ENCODE measurements at regions not wholly inside any gene's neighbourhood (a gene's known extent, or its start where the extent isn't known, plus 50 kb on each side); places are given as distances from the start of the nearest gene placed in this dataset.

- DNase-seq: no peak
Observed at GRCh38 chr20:60653111-60653845, 598.8 kb upstream of the CDH4 start.

DNA sequence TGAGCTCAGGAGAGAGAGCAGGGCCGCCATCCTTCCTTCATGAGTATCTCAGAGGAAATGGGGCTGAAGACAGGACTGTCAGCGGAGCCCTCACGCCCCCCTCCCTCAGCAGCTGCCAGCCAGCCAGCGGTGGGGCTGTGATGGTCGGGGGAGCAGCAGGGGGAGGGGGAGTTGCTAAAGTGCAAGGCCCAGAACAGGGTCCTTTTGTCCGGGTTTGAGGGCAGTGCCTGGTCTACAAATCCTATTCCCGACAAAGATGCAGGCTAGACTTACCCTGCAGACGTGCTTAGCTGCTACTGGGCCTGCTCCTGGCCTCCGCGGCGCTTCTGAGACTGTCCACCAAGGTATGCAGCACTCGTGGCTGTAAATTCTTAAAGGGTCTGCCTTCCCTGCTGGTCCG is 593.4 kb upstream of the CDH4 start:
- no peak for DNase-seq

DNA sequence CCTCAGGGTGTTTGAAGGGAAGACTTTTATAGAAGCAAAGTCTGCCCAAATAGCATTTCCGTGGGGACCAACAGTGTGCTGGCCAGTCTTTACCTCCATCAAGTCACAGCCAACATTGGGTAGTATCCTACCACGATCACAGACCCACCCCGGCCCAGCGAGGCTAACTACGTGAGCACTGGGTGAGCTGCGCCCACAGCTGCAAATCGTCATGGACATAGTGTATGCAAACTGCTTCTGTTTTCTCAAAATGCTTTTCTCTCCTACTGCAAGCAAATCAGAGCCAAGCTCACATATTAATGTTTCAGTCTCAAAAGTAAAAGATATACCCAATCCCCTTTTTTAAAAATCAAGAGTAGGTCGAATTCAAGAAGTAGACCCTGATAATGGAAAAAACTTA is 592.8 kb upstream of the CDH4 start:
- DNase-seq: no peak

DNA sequence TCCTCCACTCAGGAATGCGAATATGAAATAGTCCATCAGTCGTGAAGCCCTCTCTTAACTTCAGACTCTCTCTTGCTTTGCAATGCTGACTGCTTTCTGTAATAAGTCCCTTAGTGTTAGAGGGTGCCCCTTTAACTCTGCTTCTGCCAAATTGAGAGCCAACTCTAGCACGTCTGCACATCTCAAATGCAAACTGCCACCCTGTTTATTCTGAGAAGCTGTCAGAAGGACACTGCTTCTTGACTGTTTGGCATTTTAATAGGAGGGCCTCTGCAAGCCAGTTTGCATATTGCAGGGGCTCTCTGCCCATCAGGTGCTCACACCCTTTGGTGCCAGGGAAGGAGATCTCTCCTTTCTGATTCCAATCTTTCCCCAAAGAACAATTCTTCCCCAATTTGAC is 589.8 kb upstream of the CDH4 start:
- DNase-seq: no peak

- DNase-seq: no peak
Observed at GRCh38 chr20:60664106-60664505, 588.0 kb upstream of the CDH4 start.

DNA sequence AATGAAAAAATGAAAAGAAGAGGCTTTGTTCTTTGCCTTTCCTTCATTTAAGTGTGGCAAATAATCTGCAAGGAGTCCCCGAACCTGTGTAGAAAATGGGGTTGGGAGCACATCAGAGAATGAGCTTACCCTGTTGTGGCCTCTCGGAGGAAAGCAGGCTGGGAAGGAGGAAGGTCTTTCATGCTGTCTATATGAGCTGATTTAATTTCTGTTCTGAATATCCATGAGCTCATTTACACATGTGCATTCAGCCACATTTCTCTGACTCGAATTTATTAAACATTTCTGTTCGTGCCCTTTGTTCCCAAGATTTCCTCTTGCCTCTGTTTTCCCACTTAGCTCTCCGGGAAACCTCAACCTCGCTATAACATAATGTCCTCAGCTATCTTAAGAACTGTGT is 584.4 kb upstream of the CDH4 start:
- DNase-seq: no peak

GRCh38 chr20:60669211-60669610 is 582.9 kb upstream of the CDH4 start:
- DNase-seq: no peak

DNA sequence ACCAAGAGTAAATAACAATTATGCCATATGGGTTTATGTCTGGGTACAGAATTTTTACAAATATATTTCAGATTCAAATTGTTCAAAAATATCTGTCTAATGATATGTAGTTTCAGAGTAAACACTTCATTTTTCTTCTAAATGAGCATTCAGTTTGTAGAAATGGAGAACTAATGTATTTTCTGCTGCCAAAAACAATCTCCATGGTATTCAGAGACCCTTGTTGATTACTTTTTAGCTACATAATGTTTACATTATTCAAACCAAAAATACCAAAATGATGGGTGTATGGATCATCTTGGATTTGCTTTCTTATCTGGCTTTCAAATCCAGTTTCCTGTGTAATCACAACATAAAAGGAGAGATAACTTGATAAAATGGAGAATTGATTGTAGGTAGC is 576.0 kb upstream of the CDH4 start:
- no peak for DNase-seq

DNA sequence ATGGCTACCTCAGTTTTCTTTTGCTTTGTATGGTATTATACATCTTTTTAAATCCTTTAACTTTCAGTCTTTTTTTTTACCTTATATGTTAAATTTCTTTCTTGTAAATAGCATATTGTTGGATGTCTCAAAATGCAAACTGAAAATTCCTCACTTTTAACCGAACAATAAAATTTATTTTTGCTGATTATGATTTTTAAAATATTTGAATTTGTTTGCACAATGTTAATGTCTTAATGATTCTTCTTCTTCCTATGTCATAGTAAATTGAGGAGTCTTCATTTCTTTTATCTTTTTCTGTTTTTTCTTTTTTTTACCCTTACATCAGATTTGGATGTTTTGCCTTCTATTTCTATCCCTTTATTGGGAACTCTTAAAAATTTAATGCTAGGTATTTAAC is 574.2 kb upstream of the CDH4 start:
- no peak for DNase-seq

- DNase-seq: no peak
Observed at GRCh38 chr20:60680554-60680953, 571.5 kb upstream of the CDH4 start.

- no peak for DNase-seq
Observed at GRCh38 chr20:60687213-60687612, 564.8 kb upstream of the CDH4 start.

DNA sequence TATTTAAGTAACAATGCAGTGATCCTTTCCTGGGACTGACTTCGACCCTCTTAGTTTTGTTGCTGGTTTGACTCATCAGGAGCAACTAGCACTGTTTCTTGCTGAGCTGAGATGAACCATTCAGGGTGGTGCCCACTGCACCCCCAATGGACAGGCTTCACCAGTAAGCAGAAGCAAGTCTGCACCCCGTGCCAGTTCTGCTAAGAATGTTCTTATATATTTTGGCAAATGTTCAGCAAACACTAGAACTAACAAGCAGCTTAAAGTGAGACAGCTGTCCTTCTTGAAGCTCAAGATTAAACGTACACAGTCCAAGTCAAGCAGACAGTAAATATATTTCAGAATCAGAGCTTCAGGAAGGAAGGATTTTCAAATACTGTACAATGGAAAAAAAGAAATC is 561.3 kb upstream of the CDH4 start:
- DNase-seq: no peak

DNA sequence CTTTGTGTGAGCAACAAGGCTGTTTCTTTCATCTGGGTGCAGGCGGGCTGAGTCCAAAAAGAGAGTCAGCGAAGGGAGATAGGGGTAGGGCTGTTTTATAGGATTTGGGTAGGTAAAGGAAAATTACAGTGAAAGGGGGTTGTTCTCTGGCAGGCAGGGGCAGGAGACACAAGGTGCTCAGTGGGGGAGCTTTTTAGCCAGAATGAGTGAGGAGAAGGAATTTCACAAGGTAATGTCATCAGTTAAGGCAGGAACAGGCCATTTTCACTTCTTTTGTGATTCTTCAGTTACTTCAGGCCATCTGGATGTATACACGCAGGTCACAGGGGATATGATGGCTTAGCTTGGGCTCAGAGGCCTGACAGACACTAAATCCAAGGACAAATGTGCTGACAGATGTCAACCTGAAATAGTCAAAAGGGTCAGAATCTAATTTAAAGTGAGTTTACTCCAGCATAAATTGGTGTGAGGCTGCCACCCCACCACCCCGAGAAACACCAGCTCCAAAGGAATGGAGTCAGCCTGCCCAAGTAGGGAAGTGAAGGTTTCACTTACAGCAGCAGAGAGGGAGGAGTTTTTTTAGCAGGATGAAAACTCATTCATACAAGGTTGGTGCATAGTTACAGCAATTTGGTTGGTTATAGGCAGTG is 560.0 kb upstream of the CDH4 start:
- DNase-seq: no peak

GRCh38 chr20:60693496-60694133 is 558.4 kb upstream of the CDH4 start:
- no peak for DNase-seq

DNA sequence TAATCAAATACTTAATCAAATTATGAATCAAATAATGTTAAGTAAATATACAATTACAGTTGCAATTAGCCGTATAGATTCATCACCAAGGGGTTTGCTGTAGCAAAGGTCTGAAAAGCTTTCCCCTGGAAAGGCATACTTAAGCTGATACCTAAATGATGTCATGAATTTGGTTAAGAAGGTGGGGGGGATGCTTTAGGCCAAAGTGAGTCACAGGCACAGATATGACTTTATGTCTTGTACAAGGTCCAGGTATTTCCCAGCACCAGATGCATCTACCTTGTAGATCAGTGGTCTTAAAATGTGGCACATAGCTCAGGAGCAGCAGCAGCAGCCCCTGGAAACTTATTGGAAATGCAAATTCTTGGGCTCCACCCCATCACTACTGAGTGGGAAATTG is 557.3 kb upstream of the CDH4 start:
- no peak for DNase-seq

DNA sequence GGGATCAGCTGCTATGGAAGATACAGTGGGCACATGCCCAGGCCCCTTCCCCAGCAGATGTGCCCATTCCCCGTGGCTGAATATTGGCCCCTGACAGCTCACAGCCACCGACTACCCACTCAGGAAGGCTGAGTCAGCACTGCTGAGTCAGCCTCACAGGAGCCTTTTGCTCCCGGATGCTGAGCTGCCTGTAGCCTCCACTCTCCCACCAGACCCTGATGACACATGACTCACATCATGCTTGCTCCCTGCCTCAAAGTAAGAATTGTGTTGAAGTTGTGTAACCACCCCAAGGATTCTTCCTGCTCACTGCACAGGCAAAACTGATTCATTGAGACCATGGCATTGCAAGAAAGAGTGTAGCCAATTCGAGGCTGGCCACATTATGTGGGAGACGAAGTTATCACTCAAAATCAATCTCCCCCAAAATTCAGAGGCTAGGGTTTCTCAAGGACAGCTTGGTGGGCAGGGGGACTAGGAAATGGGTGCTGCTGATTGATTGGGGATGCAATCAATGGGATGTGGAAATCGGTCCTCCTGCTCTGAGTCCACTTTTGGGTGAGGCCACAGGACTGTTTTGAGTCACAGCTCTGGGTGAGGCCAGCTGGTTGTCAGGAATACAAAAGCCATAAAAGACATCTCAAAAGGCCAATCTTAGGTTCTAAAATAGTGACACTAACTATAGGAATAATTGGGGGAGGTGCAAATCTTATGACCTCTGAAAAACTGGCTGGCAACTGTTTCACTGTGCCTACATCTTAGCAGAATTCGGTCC is 556.6 kb upstream of the CDH4 start:
- DNase-seq: peak; percentile 49 to 59 (median 50)

DNA sequence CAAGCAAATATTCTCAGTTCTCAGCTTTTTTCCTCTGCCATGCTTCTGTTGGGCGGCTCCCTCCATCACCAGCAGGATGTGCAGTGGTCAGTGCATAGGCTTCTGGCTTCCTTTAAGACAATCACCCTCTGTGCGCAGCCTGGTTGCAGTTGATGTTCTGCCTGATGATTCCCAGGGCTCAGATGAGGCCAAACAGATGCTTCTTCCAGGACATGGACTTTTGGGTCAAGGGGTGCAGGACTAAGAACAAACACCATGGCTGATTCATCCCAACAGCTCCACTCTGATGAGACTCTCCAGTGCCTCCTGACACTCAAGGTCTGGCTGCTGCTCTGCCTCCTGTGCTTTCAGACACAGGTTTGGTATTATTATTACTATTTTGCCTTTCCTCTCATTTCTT is 554.8 kb upstream of the CDH4 start:
- DNase-seq: no peak

- DNase-seq: no peak
Observed at GRCh38 chr20:60700728-60701127, 551.3 kb upstream of the CDH4 start.

DNA sequence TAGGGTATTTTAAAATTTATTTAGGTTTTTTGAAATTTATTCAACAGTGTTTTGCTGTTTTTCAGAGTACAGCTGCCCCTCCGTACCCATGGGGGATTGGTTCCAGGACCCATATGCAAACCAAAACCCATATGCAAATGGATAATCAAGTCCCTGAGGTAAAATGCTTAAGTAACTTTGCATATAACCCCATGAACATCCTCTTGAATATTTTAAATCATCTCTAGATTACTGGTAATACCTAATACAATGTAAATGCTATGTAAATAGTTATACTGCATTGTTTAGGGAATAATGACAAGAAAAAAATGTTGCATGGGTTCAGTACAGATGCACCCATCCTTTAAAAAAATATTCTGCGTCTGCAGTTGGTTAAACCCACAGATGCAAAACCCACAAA is 547.9 kb upstream of the CDH4 start:
- no peak for DNase-seq

DNA sequence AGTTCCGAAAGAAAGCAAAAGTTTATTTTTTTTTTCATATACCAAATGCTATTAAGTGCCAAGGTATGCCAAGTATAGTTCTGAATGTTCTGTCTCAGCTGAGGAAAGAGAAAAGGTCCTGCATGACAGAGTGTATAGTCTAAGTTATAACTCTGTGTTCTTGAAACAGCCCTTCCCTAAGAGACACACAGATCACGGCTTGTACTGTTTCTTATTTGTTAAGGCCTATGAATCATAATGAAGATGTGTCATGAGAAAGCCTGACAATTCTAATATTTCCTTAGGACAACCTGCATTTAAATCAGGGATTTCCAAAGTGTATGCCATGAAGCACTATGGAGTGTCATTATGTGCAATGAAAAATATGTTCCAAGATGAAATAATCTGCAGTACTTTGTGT is 538.7 kb upstream of the CDH4 start:
- DNase-seq: no peak

DNA sequence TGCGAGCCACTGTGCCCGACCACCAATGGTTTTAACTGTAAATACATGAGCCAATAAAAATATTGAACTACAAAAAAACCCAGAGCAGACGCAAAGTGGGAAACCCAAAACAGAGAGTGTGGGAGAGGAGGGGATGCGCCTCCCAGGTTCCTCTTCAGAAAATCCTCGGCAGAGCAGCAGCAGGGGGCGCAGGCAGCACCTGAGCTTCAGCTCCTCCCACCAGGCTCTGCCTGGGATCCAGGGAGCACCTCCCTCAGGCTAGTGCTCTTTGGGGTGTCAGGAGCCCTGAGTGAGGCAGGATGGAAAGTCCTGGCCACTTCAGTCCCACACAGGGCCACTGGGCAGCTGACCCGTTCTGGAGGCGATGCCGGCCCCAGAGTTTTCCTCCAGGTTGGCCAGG is 536.9 kb upstream of the CDH4 start:
- DNase-seq: no peak

DNA sequence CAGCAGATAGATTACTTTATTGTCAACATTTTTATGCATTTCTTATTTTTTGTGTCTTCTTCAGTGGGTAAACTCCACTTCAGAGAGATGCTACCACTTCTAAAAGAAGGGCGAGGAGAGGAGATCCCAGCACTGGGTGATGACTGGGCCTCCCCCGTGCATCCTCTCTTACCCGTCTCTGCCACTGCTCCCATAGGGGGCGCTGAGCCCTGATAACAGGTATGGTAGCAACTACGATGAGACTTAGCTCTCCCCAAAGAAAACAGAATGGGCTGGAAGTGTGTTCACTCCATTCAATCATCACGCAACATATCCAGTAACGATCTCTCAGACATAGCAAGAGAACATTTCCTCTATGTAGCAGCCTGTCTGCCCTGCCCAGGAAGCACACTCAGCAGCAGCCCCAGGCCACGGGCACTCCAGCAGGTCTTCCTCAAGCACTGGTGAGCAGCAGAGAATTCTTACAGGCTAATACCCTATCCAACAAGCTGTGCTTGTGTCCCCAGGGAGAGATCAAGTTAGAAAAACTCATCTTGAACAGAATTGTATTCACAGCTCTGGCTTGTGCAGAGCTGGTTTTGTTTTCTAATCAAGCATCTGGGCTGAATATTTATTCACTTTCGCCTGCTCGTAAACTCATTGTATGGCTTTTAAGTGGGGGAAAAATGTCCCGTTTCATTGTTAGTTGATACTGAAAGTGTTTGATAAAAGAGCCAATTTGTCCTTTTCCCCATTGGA is 533.1 kb upstream of the CDH4 start:
- no peak for DNase-seq

- DNase-seq: no peak
Observed at GRCh38 chr20:60725311-60725906, 526.7 kb upstream of the CDH4 start.

All from suppressor macrophage treated with lipopolysaccharide for 1 hour (primary cell).